ENCODE measurements at regions not wholly inside any gene's neighbourhood (a gene's known extent, or its start where the extent isn't known, plus 50 kb on each side); places are given as distances from the start of the nearest gene placed in this dataset. TPM values are rescaled to one million over a fixed set of nuclear protein-coding genes. Genes with fewer than 3 reads are reported as not detected.

GRCh38 chr7:80971225-80971624, 52.4 kb upstream of the SEMA3C start:
- no peak for FAIRE-seq
- dilution Hi-C loops (cut with MboI; ENCODE audit: extremely low pct_ligation_motif_present, low sequenced_read_pairs) (no loop called here), intact Hi-C loops (cut with micrococcal nuclease) (no loop called here)
- peaks cover 0 to 1% of the 10 kb centered on the region in 2 experiments for H3K27me3 ChIP-seq (ENCODE audit: control insufficient read depth in 2 of 2, insufficient read depth in 2 of 2, low read length in 2 of 2)
- H4K20me1 ChIP-seq (replicated peaks; ENCODE audit: control insufficient read depth, extremely low read depth, insufficient read depth, low read length): no peaks in the 10 kb centered on the region
- no peaks in the 10 kb centered on the region for H3K79me2 ChIP-seq (ENCODE audit: control insufficient read depth, insufficient read depth, low read length)
- H3K27ac ChIP-seq (ENCODE audit: insufficient read depth, low read depth, low read length): no peak overlapping the region
- ChIA-PET POLR2A (no interaction called here), CTCF (interaction anchor here (0.9 kb wide), 1 partner anchor 53 kb away, joined by 3 read pairs; the partner anchor contains the start of gene SEMA3C)
- DNase-seq (ENCODE audit: low read depth, low spot score): no peak
- no peak overlapping the region for H3K9ac ChIP-seq (replicated peaks; ENCODE audit: extremely low read depth, insufficient read depth, low read length)
- BruUV-seq (replicated peaks): no TSS peak
- no peak overlapping the region for H3K4me3 ChIP-seq (replicated peaks in 1 of 3; ENCODE audit: insufficient read depth in 1 of 3, low read depth in 1 of 3, low read length in 3 of 3)
- H3K4me1 ChIP-seq (ENCODE audit: control insufficient read depth, extremely low read depth, insufficient read depth, low read length): no peaks in the 10 kb centered on the region
- H3K9me1 ChIP-seq (replicated peaks; ENCODE audit: control insufficient read depth, extremely low read depth, insufficient read depth, low read length): no peaks in the 10 kb centered on the region
- H3K36me3 ChIP-seq (ENCODE audit: control insufficient read depth in 2 of 2, extremely low read depth in 1 of 2, insufficient read depth in 2 of 2, low read length in 2 of 2): no peaks in the 10 kb centered on the region
- no peak overlapping the region for H2AFZ ChIP-seq (ENCODE audit: low read depth, low read length)
- TF ChIP-seq JUN (IDR thresholded peaks at IDR 0.05; ENCODE audit: borderline replicate concordance, insufficient read depth, insufficient read length, low read depth) (no peak), FOS (IDR thresholded peaks at IDR 0.05; ENCODE audit: borderline replicate concordance, insufficient read depth, low read length) (no peak), GATA2 (IDR thresholded peaks at IDR 0.05; ENCODE audit: insufficient read depth, insufficient read length, low read depth, low read length) (no peak), MYC (IDR thresholded peaks at IDR 0.05; ENCODE audit: low read depth, low read length) (no peak)
- H3K9me3 ChIP-seq (replicated peaks; ENCODE audit: control insufficient read depth, insufficient read depth, low read length): no peaks in the 10 kb centered on the region
- H3K4me2 ChIP-seq (ENCODE audit: insufficient read depth, low read length): no peak overlapping the region

Small RNAs in the stretch of these regions (small RNA-seq; reads per million reads assigned to genes)
- not detected for gene AC004866.1 (ENCODE audit: insufficient read depth, insufficient read length, low read depth, low replicate concordance)
